ENCODE measurements at regions not wholly inside any gene's neighbourhood (a gene's known extent, or its start where the extent isn't known, plus 50 kb on each side); places are given as distances from the start of the nearest gene placed in this dataset.

GRCh38 chr17:83146347-83146746 lies 66.9 kb downstream of the METRNL start:
- SMC1A ChIA-PET (ENCODE audit: uncharacterized antibody, unreplicated experiment): interaction anchor here (1.0 kb wide), 1 partner anchor 286 kb away, joined by 3 read pairs; no protein-coding TSS in a partner anchor
- Histone ChIP-seq H3K4me3 (no peak overlapping the region), H3K4me2 (ENCODE audit: control insufficient read depth, insufficient read depth) (no peak overlapping the region), H4K20me1 (ENCODE audit: control insufficient read depth, insufficient read depth) (no peaks in the 10 kb centered on the region), H2AFZ (ENCODE audit: control insufficient read depth, low read depth, low read length) (no peak overlapping the region), H3K9me3 (replicated peaks; ENCODE audit: control insufficient read depth, insufficient read depth, low read length) (no peaks in the 10 kb centered on the region; the same call in 1 of the 3 replicates), H3K9ac (ENCODE audit: control insufficient read depth, insufficient read depth, low read length) (no peak overlapping the region), H3K36me3 (ENCODE audit: control insufficient read depth in 2 of 2, insufficient read depth in 2 of 2, low read length in 1 of 2) (no peaks in the 10 kb centered on the region), H3K79me2 (ENCODE audit: control insufficient read depth, insufficient read depth, low read length) (no peaks in the 10 kb centered on the region), H3K27ac (ENCODE audit: control insufficient read depth, insufficient read depth) (no peak overlapping the region), H3K4me1 (ENCODE audit: control insufficient read depth, insufficient read depth, low read length) (no peaks in the 10 kb centered on the region), H3K27me3 (replicated peaks in 1 of 2; ENCODE audit: control insufficient read depth in 2 of 2, insufficient read depth in 2 of 2, low read length in 1 of 2) (peaks cover 0 to 2% of the 10 kb centered on the region in 2 experiments; a peak in 3 of 4 replicates)
- intact Hi-C loops (cut with micrococcal nuclease; ENCODE audit: unreplicated experiment): no loop called here
- no peak for DNase-seq (ENCODE audit: low read depth, low spot score)
- TF ChIP-seq BCL11A (IDR thresholded peaks at IDR 0.05; ENCODE audit: low read depth, low read length): no peak
- no peak for TF ChIP-seq KAT2A (conservative IDR thresholded peaks at IDR 0.05; ENCODE audit: control insufficient read depth, low read depth, low read length)
- TF ChIP-seq STAT1 (conservative IDR thresholded peaks at IDR 0.05): no peak
- TF ChIP-seq, protein P1, sequence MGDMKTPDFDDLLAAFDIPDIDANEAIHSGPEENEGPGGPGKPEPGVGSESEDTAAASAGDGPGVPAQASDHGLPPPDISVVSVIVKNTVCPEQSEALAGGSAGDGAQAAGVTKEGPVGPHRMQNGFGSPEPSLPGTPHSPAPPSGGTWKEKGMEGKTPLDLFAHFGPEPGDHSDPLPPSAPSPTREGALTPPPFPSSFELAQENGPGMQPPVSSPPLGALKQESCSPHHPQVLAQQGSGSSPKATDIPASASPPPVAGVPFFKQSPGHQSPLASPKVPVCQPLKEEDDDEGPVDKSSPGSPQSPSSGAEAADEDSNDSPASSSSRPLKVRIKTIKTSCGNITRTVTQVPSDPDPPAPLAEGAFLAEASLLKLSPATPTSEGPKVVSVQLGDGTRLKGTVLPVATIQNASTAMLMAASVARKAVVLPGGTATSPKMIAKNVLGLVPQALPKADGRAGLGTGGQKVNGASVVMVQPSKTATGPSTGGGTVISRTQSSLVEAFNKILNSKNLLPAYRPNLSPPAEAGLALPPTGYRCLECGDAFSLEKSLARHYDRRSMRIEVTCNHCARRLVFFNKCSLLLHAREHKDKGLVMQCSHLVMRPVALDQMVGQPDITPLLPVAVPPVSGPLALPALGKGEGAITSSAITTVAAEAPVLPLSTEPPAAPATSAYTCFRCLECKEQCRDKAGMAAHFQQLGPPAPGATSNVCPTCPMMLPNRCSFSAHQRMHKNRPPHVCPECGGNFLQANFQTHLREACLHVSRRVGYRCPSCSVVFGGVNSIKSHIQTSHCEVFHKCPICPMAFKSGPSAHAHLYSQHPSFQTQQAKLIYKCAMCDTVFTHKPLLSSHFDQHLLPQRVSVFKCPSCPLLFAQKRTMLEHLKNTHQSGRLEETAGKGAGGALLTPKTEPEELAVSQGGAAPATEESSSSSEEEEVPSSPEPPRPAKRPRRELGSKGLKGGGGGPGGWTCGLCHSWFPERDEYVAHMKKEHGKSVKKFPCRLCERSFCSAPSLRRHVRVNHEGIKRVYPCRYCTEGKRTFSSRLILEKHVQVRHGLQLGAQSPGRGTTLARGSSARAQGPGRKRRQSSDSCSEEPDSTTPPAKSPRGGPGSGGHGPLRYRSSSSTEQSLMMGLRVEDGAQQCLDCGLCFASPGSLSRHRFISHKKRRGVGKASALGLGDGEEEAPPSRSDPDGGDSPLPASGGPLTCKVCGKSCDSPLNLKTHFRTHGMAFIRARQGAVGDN (IDR thresholded peaks at IDR 0.05): no peak
- POLR2A ChIA-PET: no interaction called here
- ATAC-seq: no peak
- no peak for FAIRE-seq
- WGBS (ENCODE audit: insufficient coverage, insufficient replicate concordance, low lambda C conversion rate, missing lambda C conversion rate): 50% methylated on average over 4 of the region's 4 CpGs
- in situ Hi-C loops (cut with MboI): no loop called here
- no TSS peak for BruUV-seq (replicated peaks)
- RAD21 ChIA-PET (ENCODE audit: unreplicated experiment): no interaction called here
- CTCF ChIA-PET: no interaction called here

GRCh38 chr17:83147280-83147679 lies 67.9 kb downstream of the METRNL start:
- in situ Hi-C loops (cut with MboI) (no loop called here), intact Hi-C loops (cut with micrococcal nuclease; ENCODE audit: unreplicated experiment) (no loop called here)
- BruUV-seq (replicated peaks): no TSS peak
- no peaks in the 10 kb centered on the region for H3K79me2 ChIP-seq (ENCODE audit: control insufficient read depth, insufficient read depth, low read length)
- H3K27me3 ChIP-seq (replicated peaks in 1 of 2; ENCODE audit: control insufficient read depth in 2 of 2, insufficient read depth in 2 of 2, low read length in 1 of 2): peaks cover 0 to 2% of the 10 kb centered on the region in 2 experiments; a peak in 3 of 4 replicates
- no peak overlapping the region for H3K27ac ChIP-seq (ENCODE audit: control insufficient read depth, insufficient read depth)
- DNase-seq (ENCODE audit: low read depth, low spot score): no peak
- H3K9me3 ChIP-seq (replicated peaks; ENCODE audit: control insufficient read depth, insufficient read depth, low read length): no peaks in the 10 kb centered on the region; the same call in 1 of the 3 replicates
- CTCF ChIA-PET: no interaction called here
- no peak for FAIRE-seq
- H3K4me1 ChIP-seq (ENCODE audit: control insufficient read depth, insufficient read depth, low read length): no peaks in the 10 kb centered on the region
- H3K4me2 ChIP-seq (ENCODE audit: control insufficient read depth, insufficient read depth): no peak overlapping the region
- SMC1A ChIA-PET (ENCODE audit: uncharacterized antibody, unreplicated experiment): no interaction called here
- H3K9ac ChIP-seq (ENCODE audit: control insufficient read depth, insufficient read depth, low read length): no peak overlapping the region
- no peak overlapping the region for H3K4me3 ChIP-seq
- no peaks in the 10 kb centered on the region for H3K36me3 ChIP-seq (ENCODE audit: control insufficient read depth in 2 of 2, insufficient read depth in 2 of 2, low read length in 1 of 2)
- RAD21 ChIA-PET (ENCODE audit: unreplicated experiment): interaction anchor here (0.5 kb wide), 1 partner anchor 826 kb away, joined by 3 read pairs; no protein-coding TSS in a partner anchor
- no peaks in the 10 kb centered on the region for H4K20me1 ChIP-seq (ENCODE audit: control insufficient read depth, insufficient read depth)
- no peak overlapping the region for H2AFZ ChIP-seq (ENCODE audit: control insufficient read depth, low read depth, low read length)
- no peak for ATAC-seq
- POLR2A ChIA-PET: no interaction called here
- TF ChIP-seq, protein P2, sequence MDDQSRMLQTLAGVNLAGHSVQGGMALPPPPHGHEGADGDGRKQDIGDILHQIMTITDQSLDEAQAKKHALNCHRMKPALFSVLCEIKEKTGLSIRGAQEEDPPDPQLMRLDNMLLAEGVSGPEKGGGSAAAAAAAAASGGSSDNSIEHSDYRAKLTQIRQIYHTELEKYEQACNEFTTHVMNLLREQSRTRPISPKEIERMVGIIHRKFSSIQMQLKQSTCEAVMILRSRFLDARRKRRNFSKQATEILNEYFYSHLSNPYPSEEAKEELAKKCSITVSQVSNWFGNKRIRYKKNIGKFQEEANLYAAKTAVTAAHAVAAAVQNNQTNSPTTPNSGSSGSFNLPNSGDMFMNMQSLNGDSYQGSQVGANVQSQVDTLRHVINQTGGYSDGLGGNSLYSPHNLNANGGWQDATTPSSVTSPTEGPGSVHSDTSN (IDR thresholded peaks at IDR 0.05; ENCODE audit: insufficient replicate concordance, low read depth, low read length): no peak
- no peak for TF ChIP-seq POLR2AphosphoS2 (IDR thresholded peaks at IDR 0.05; ENCODE audit: low read depth, low read length)
- no peak for TF ChIP-seq BRCA1 (IDR thresholded peaks at IDR 0.05; ENCODE audit: low read depth, low read length)
- TF ChIP-seq HDAC2 (IDR thresholded peaks at IDR 0.05): no peak
- TF ChIP-seq NFYA (IDR thresholded peaks at IDR 0.05; ENCODE audit: borderline replicate concordance, low read depth, low read length): no peak
- TF ChIP-seq SP1 (IDR thresholded peaks at IDR 0.05; ENCODE audit: low read depth, low read length): no peak
- TF ChIP-seq WRNIP1 (IDR thresholded peaks at IDR 0.05; ENCODE audit: borderline replicate concordance, low read depth, low read length): no peak
- no peak for TF ChIP-seq RAD51 (IDR thresholded peaks at IDR 0.05)
- TF ChIP-seq, protein P3, sequence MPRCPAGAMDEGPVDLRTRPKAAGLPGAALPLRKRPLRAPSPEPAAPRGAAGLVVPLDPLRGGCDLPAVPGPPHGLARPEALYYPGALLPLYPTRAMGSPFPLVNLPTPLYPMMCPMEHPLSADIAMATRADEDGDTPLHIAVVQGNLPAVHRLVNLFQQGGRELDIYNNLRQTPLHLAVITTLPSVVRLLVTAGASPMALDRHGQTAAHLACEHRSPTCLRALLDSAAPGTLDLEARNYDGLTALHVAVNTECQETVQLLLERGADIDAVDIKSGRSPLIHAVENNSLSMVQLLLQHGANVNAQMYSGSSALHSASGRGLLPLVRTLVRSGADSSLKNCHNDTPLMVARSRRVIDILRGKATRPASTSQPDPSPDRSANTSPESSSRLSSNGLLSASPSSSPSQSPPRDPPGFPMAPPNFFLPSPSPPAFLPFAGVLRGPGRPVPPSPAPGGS (IDR thresholded peaks at IDR 0.05; ENCODE audit: borderline replicate concordance, insufficient read depth, low read depth, low read length, poor library complexity, severe bottlenecking): no peak

Data from GM12878 (cell line).